Loucy (cell line): ENCODE measurements at regions not wholly inside any gene's neighbourhood (a gene's known extent, or its start where the extent isn't known, plus 50 kb on each side); places are given as distances from the start of the nearest gene placed in this dataset.

Experiments used
- CTCF ChIP-seq: fragments of 200-600 bp; sonication (generic); conservative IDR thresholded peaks from 2 replicates; pipeline ENCODE4 v1.5.1; 2014; ENCODE audit warnings: mild to moderate bottlenecking, antibody characterized with exemption, low read length
- EZH2phosphoT487 ChIP-seq: fragments of 200-600 bp; IDR thresholded peaks from 2 replicates; pipeline ENCODE4 v1.6.1; 2018; ENCODE audit warnings: antibody characterized with exemption, mild to moderate bottlenecking, moderate library complexity, borderline replicate concordance

- TF ChIP-seq CTCF (no peak), EZH2phosphoT487 (no peak)
Observed at GRCh38 chr12:5195244-5195643, 151.6 kb downstream of the KCNA5 start.
